GM23338 (cell line): ENCODE measurements at regions not wholly inside any gene's neighbourhood (a gene's known extent, or its start where the extent isn't known, plus 50 kb on each side); places are given as distances from the start of the nearest gene placed in this dataset.

Source experiments
- ATAC-seq: fragments of 200-7000 bp; cut with Tn5 transposase; 3 replicates; pipeline ENCODE4 v1.9.1; 2020
- DNase-seq: peaks from one replicate; pipeline ENCODE4 v3.0.0-alpha.2; 2015; ENCODE audit warnings: low spot score
- H2AFZ ChIP-seq: fragments of 200-600 bp; sonication (generic); 2 replicates; pipeline ENCODE4 v1.8.0; 2016; ENCODE audit warnings: antibody characterized with exemption, mild to moderate bottlenecking, moderate library complexity
- H3F3A ChIP-seq: fragments of 200-600 bp; sonication (generic); replicated peaks from 2 replicates; pipeline ENCODE4 v1.8.0; 2017; ENCODE audit warnings: antibody characterized with exemption, mixed run types, low read depth
- H3K27ac ChIP-seq: fragments of 200-600 bp; sonication (generic); 2 replicates; pipeline ENCODE4 v1.6.1; 2016; ENCODE audit warnings: low read depth
- H3K27me3 ChIP-seq: fragments of 200-600 bp; sonication (generic); 2 replicates; pipeline ENCODE4 v1.8.0; 2016; ENCODE audit warnings: mild to moderate bottlenecking, mixed run types, moderate library complexity; ENCODE audit not compliant: insufficient read depth
- H3K36me3 ChIP-seq: fragments of 200-600 bp; sonication (generic); 2 replicates; pipeline ENCODE4 v1.8.0; 2016; ENCODE audit warnings: mild to moderate bottlenecking; ENCODE audit not compliant: insufficient read depth
- H3K4me1 ChIP-seq: fragments of 200-600 bp; sonication (generic); 2 replicates; pipeline ENCODE4 v1.8.0; 2016; ENCODE audit warnings: mild to moderate bottlenecking, moderate library complexity; ENCODE audit not compliant: insufficient read depth
- H3K4me2 ChIP-seq: fragments of 200-600 bp; sonication (generic); 2 replicates; pipeline ENCODE4 v1.7.1; 2017; ENCODE audit warnings: mixed run types
- H3K4me3 ChIP-seq: fragments of 200-600 bp; sonication (generic); 2 replicates; pipeline ENCODE4 v1.6.1; 2016; ENCODE audit warnings: mixed run types
- H3K79me2 ChIP-seq: fragments of 200-600 bp; sonication (generic); replicated peaks from 2 replicates; pipeline ENCODE4 v1.8.0; 2017; ENCODE audit warnings: mild to moderate bottlenecking; ENCODE audit not compliant: insufficient read depth
- H3K9me2 ChIP-seq: fragments of 200-600 bp; sonication (generic); 2 replicates; pipeline ENCODE4 v1.8.0; 2017; ENCODE audit not compliant: insufficient read depth
- H4K20me1 ChIP-seq: fragments of 200-600 bp; sonication (generic); replicated peaks from 2 replicates; pipeline ENCODE4 v1.8.0; 2017; ENCODE audit warnings: mild to moderate bottlenecking; ENCODE audit not compliant: insufficient read depth
- H3K27ac Mint-ChIP-seq: 2 replicates; pipeline ENCODE4 v1.8.0; 2020; ENCODE audit warnings: inconsistent platforms, mild to moderate bottlenecking, moderate library complexity, mixed read lengths
- H3K27me3 Mint-ChIP-seq: 3 replicates; pipeline ENCODE4 v1.8.0; 2022; ENCODE audit warnings: low read depth, mild to moderate bottlenecking, moderate library complexity, mixed read lengths, inconsistent platforms; ENCODE audit not compliant: insufficient read depth, poor library complexity
- H3K36me3 Mint-ChIP-seq: 3 replicates; pipeline ENCODE4 v1.8.0; 2021; ENCODE audit warnings: low read depth, mild to moderate bottlenecking, inconsistent platforms, moderate library complexity, mixed read lengths
- H3K4me1 Mint-ChIP-seq: 3 replicates; pipeline ENCODE4 v1.8.0; 2020; ENCODE audit warnings: mild to moderate bottlenecking, inconsistent platforms, mixed read lengths
- H3K4me3 Mint-ChIP-seq: 3 replicates; pipeline ENCODE4 v1.8.0; 2021; ENCODE audit warnings: moderate library complexity, mild to moderate bottlenecking, inconsistent platforms, mixed read lengths
- H3K9me3 Mint-ChIP-seq: 3 replicates; pipeline ENCODE4 v1.8.0; 2020; ENCODE audit warnings: moderate library complexity, mild to moderate bottlenecking, inconsistent platforms, mixed read lengths
- POLR2AphosphoS5 ChIP-seq: IDR thresholded peaks from 2 replicates; pipeline ENCODE4 v1.6.1; 2016; ENCODE audit warnings: antibody characterized with exemption, low read depth
- REST ChIP-seq: IDR thresholded peaks from one replicate; pipeline ENCODE4 v1.6.1; 2018; ENCODE audit warnings: antibody characterized with exemption; ENCODE audit not compliant: unreplicated experiment
- TF ChIP-seq, protein P1 (sequence below): fragments of 250-450 bp; sonication (Bioruptor Pico); IDR thresholded peaks from 2 replicates; pipeline ENCODE4 v1.5.0; 2020; ENCODE audit warnings: mild to moderate bottlenecking, moderate library complexity

GRCh38 chr13:47112205-47112902 is 215.5 kb upstream of the HTR2A start:
- H3K9me3 Mint-ChIP-seq = peaks cover 8% of the 10 kb centered on the region; the same call in 2 of the 3 replicates
- peak overlapping the region; percentile 47 for H3K27ac Mint-ChIP-seq
- Histone ChIP-seq H3K9me2 (no peaks in the 10 kb centered on the region), H3K4me3 (no peak overlapping the region), H3F3A (no peaks in the 10 kb centered on the region), H3K79me2 (no peaks in the 10 kb centered on the region), H4K20me1 (no peaks in the 10 kb centered on the region), H3K4me2 (peak overlapping the region; percentile 2; the same call in 1 of the 2 replicates), H3K27ac (peak overlapping the region; percentile 83), H2AFZ (no peak overlapping the region), H3K36me3 (no peaks in the 10 kb centered on the region), H3K4me1 (peaks cover 16% of the 10 kb centered on the region), H3K27me3 (no peaks in the 10 kb centered on the region)
- H3K36me3 Mint-ChIP-seq = peaks cover 4% of the 10 kb centered on the region; the same call in 2 of the 3 replicates
- ATAC-seq (peak; percentile 98), DNase-seq (peak; percentile 82)
- peaks cover 40% of the 10 kb centered on the region for H3K4me1 Mint-ChIP-seq
- no peak overlapping the region for H3K4me3 Mint-ChIP-seq
- H3K27me3 Mint-ChIP-seq = peaks cover 3% of the 10 kb centered on the region
- TF ChIP-seq, protein P1, sequence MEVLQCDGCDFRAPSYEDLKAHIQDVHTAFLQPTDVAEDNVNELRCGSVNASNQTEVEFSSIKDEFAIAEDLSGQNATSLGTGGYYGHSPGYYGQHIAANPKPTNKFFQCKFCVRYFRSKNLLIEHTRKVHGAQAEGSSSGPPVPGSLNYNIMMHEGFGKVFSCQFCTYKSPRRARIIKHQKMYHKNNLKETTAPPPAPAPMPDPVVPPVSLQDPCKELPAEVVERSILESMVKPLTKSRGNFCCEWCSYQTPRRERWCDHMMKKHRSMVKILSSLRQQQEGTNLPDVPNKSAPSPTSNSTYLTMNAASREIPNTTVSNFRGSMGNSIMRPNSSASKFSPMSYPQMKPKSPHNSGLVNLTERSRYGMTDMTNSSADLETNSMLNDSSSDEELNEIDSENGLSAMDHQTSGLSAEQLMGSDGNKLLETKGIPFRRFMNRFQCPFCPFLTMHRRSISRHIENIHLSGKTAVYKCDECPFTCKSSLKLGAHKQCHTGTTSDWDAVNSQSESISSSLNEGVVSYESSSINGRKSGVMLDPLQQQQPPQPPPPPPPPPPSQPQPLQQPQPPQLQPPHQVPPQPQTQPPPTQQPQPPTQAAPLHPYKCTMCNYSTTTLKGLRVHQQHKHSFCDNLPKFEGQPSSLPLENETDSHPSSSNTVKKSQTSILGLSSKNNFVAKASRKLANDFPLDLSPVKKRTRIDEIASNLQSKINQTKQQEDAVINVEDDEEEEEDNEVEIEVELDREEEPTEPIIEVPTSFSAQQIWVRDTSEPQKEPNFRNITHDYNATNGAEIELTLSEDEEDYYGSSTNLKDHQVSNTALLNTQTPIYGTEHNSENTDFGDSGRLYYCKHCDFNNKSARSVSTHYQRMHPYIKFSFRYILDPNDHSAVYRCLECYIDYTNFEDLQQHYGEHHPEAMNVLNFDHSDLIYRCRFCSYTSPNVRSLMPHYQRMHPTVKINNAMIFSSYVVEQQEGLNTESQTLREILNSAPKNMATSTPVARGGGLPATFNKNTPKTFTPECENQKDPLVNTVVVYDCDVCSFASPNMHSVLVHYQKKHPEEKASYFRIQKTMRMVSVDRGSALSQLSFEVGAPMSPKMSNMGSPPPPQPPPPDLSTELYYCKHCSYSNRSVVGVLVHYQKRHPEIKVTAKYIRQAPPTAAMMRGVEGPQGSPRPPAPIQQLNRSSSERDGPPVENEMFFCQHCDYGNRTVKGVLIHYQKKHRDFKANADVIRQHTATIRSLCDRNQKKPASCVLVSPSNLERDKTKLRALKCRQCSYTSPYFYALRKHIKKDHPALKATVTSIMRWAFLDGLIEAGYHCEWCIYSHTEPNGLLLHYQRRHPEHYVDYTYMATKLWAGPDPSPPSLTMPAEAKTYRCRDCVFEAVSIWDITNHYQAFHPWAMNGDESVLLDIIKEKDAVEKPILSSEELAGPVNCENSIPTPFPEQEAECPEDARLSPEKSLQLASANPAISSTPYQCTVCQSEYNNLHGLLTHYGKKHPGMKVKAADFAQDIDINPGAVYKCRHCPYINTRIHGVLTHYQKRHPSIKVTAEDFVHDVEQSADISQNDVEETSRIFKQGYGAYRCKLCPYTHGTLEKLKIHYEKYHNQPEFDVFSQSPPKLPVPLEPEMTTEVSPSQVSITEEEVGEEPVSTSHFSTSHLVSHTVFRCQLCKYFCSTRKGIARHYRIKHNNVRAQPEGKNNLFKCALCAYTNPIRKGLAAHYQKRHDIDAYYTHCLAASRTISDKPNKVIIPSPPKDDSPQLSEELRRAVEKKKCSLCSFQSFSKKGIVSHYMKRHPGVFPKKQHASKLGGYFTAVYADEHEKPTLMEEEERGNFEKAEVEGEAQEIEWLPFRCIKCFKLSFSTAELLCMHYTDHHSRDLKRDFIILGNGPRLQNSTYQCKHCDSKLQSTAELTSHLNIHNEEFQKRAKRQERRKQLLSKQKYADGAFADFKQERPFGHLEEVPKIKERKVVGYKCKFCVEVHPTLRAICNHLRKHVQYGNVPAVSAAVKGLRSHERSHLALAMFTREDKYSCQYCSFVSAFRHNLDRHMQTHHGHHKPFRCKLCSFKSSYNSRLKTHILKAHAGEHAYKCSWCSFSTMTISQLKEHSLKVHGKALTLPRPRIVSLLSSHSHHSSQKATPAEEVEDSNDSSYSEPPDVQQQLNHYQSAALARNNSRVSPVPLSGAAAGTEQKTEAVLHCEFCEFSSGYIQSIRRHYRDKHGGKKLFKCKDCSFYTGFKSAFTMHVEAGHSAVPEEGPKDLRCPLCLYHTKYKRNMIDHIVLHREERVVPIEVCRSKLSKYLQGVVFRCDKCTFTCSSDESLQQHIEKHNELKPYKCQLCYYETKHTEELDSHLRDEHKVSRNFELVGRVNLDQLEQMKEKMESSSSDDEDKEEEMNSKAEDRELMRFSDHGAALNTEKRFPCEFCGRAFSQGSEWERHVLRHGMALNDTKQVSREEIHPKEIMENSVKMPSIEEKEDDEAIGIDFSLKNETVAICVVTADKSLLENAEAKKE (CRISPR knock-in tag) = peak; percentile 75
- TF ChIP-seq POLR2AphosphoS5 (no peak), REST (no peak)
